ENCODE measurements at regions not wholly inside any gene's neighbourhood (a gene's known extent, or its start where the extent isn't known, plus 50 kb on each side); places are given as distances from the start of the nearest gene placed in this dataset.

DNA sequence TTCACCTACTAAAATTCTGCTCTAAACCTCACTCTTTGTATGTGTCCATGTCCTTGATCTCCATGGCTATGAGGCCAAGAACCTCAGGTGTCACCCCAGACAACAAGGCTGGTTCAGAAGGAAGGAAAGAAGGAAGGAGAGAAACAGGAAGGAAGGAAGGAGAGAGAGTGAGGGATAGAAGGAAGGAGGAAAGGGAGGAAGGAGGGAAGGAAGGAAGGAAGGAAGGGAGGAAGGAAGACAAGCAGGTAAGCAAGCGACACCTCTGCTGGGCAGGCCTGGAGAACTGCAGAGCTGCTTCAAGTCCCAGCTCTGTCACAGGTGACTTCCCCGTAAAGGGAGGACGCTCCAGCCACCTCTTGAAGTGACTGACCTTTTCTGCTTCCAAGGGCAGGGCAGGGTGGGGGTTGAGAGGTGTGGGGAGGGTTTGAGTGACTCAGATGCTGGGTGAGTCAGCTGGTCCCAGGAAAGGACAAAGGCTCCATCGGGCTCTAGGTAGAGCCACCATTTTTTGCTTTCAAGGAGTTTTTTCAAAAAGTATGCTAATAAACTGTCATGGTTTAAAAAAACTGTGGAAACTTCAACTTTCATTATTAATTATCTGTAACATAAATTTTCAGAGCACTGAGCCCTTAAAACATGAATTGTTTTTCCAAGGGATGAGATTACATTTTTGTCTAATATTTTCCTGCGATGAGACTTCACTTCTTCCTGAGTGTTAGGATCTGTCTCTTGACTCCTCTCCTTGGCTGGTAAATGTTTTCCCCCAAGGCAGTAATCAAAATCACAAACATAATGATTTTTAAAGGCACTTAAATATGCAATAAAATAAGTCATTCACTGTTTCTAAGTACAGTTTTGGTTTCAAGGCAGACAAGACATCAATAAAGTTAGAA is 90.1 kb upstream of the L3MBTL4 start (continued):
- TF ChIP-seq PHF8 (conservative IDR thresholded peaks at IDR 0.05; ENCODE audit: low read depth, low read length) (no peak), SRF (IDR thresholded peaks at IDR 0.05; ENCODE audit: low read depth, low read length) (no peak), CHD2 (IDR thresholded peaks at IDR 0.05; ENCODE audit: low read length) (no peak), SAP30 (IDR thresholded peaks at IDR 0.05; ENCODE audit: insufficient read depth, insufficient replicate concordance, low read length) (no peak), HDAC6 (IDR thresholded peaks at IDR 0.05; ENCODE audit: low read depth, low read length) (no peak), FOSL1 (IDR thresholded peaks at IDR 0.05; ENCODE audit: insufficient read depth, low read depth, low read length) (no peak), TCF12 (IDR thresholded peaks at IDR 0.05; ENCODE audit: low read depth, low read length) (no peak), CBX8 (IDR thresholded peaks at IDR 0.05; ENCODE audit: borderline replicate concordance, low read depth, low read length) (no peak)
